ENCODE measurements at regions not wholly inside any gene's neighbourhood (a gene's known extent, or its start where the extent isn't known, plus 50 kb on each side); places are given as distances from the start of the nearest gene placed in this dataset.

DNA sequence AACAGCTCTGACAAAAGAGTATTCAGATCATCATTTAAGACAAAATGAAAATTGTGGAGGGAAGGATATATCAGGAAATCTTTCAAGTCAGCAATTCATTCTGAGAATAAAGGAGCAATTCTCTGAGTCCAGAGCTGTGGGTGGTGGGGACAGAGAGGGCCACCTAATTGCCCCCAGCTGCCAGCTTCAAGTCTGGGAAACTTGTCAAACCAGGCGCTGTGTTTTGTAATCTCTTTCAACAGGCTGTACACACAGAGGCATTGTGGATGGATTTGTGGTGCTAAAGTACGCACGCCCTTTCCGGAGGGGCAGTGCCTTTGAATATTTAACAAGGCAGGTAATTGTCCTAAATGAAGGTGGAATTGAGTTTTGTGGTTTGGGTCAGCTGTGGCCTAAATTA, 591.1 kb upstream of the BOD1L1 start:
- Histone ChIP-seq H3K27me3 (ENCODE audit: control insufficient read depth, extremely low read depth, insufficient read depth, low read length) (no peaks in the 10 kb centered on the region), H3K4me2 (ENCODE audit: control insufficient read depth, extremely low read depth, insufficient read depth, low read depth, low read length) (no peak overlapping the region), H2AFZ (ENCODE audit: control insufficient read depth, low read length) (no peak overlapping the region), H3K4me3 (ENCODE audit: control insufficient read depth in 2 of 3, extremely low read depth in 1 of 3, insufficient read depth in 2 of 3, low read depth in 1 of 3, low read length in 3 of 3) (no peak overlapping the region), H3K27ac (ENCODE audit: control insufficient read depth, insufficient read depth, low read length) (no peak overlapping the region), H3K9me3 (ENCODE audit: control insufficient read depth, low read depth, low read length) (no peaks in the 10 kb centered on the region), H3K4me1 (ENCODE audit: control insufficient read depth, extremely low read depth, insufficient read depth, low read length) (no peaks in the 10 kb centered on the region), H3K79me2 (ENCODE audit: control insufficient read depth, insufficient read depth, low read length) (no peaks in the 10 kb centered on the region), H3K9me1 (ENCODE audit: control insufficient read depth, extremely low read depth, insufficient read depth, low read length) (no peaks in the 10 kb centered on the region), H3K9ac (ENCODE audit: control insufficient read depth, extremely low read depth, insufficient read depth, low read length) (no peak overlapping the region), H3K36me3 (ENCODE audit: control insufficient read depth in 2 of 2, extremely low read depth in 1 of 2, insufficient read depth in 2 of 2, low read length in 2 of 2) (no peaks in the 10 kb centered on the region), H4K20me1 (ENCODE audit: control insufficient read depth, extremely low read depth, insufficient read depth, low read length) (no peaks in the 10 kb centered on the region)
- dilution Hi-C loops (cut with MboI; ENCODE audit: extremely low pct_ligation_motif_present, low sequenced_read_pairs), result no loop called here
- no peak for FAIRE-seq
- no peak for DNase-seq (ENCODE audit: low read depth, low spot score)
- TF ChIP-seq, protein P1, sequence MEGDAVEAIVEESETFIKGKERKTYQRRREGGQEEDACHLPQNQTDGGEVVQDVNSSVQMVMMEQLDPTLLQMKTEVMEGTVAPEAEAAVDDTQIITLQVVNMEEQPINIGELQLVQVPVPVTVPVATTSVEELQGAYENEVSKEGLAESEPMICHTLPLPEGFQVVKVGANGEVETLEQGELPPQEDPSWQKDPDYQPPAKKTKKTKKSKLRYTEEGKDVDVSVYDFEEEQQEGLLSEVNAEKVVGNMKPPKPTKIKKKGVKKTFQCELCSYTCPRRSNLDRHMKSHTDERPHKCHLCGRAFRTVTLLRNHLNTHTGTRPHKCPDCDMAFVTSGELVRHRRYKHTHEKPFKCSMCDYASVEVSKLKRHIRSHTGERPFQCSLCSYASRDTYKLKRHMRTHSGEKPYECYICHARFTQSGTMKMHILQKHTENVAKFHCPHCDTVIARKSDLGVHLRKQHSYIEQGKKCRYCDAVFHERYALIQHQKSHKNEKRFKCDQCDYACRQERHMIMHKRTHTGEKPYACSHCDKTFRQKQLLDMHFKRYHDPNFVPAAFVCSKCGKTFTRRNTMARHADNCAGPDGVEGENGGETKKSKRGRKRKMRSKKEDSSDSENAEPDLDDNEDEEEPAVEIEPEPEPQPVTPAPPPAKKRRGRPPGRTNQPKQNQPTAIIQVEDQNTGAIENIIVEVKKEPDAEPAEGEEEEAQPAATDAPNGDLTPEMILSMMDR (optimal IDR thresholded peaks at IDR 0.05 in 1 of 3, IDR thresholded peaks at IDR 0.05 in 1 of 3, conservative IDR thresholded peaks at IDR 0.05 in 1 of 3; ENCODE audit: extremely low read depth in 1 of 3, insufficient read depth in 2 of 3, low read length in 3 of 3), result no peak
- TF ChIP-seq EZH2 (IDR thresholded peaks at IDR 0.05; ENCODE audit: low read length), result no peak

DNA sequence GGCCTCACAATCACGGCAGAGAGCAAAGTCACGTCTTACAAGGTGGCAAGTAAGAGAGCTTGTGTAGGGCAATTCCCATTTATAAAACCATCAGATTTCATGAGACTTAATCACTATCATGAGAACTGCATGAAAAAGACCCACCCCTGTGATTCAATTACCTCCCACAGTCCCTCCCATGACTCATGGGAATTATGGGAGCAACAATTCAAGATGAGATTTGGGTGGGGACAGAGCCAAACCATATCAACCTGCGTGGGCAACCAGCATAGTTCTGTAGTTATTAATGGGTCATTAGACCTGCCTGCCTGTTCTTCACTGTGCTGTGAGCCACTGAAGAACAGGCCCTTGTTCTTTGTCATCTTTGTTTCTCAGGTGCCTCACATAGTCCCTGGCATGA, 593.7 kb upstream of the BOD1L1 start:
- FAIRE-seq (no peak), DNase-seq (ENCODE audit: low read depth, low spot score) (no peak)
- Histone ChIP-seq H3K9me3 (ENCODE audit: control insufficient read depth, low read depth, low read length) (no peaks in the 10 kb centered on the region), H2AFZ (ENCODE audit: control insufficient read depth, low read length) (no peak overlapping the region), H4K20me1 (ENCODE audit: control insufficient read depth, extremely low read depth, insufficient read depth, low read length) (no peaks in the 10 kb centered on the region), H3K4me3 (ENCODE audit: control insufficient read depth in 2 of 3, extremely low read depth in 1 of 3, insufficient read depth in 2 of 3, low read depth in 1 of 3, low read length in 3 of 3) (no peak overlapping the region), H3K36me3 (ENCODE audit: control insufficient read depth in 2 of 2, extremely low read depth in 1 of 2, insufficient read depth in 2 of 2, low read length in 2 of 2) (no peaks in the 10 kb centered on the region), H3K79me2 (ENCODE audit: control insufficient read depth, insufficient read depth, low read length) (no peaks in the 10 kb centered on the region), H3K9ac (ENCODE audit: control insufficient read depth, extremely low read depth, insufficient read depth, low read length) (no peak overlapping the region), H3K4me2 (ENCODE audit: control insufficient read depth, extremely low read depth, insufficient read depth, low read depth, low read length) (no peak overlapping the region), H3K27ac (ENCODE audit: control insufficient read depth, insufficient read depth, low read length) (no peak overlapping the region), H3K4me1 (ENCODE audit: control insufficient read depth, extremely low read depth, insufficient read depth, low read length) (no peaks in the 10 kb centered on the region), H3K27me3 (ENCODE audit: control insufficient read depth, extremely low read depth, insufficient read depth, low read length) (no peaks in the 10 kb centered on the region), H3K9me1 (ENCODE audit: control insufficient read depth, extremely low read depth, insufficient read depth, low read length) (no peaks in the 10 kb centered on the region)
- dilution Hi-C loops (cut with MboI; ENCODE audit: extremely low pct_ligation_motif_present, low sequenced_read_pairs), result no loop called here
- TF ChIP-seq, protein P1 (optimal IDR thresholded peaks at IDR 0.05 in 1 of 3, IDR thresholded peaks at IDR 0.05 in 1 of 3, conservative IDR thresholded peaks at IDR 0.05 in 1 of 3; ENCODE audit: extremely low read depth in 1 of 3, insufficient read depth in 2 of 3, low read length in 3 of 3), result no peak
- TF ChIP-seq EZH2 (IDR thresholded peaks at IDR 0.05; ENCODE audit: low read length), result no peak
